ENCODE measurements at regions not wholly inside any gene's neighbourhood (a gene's known extent, or its start where the extent isn't known, plus 50 kb on each side); places are given as distances from the start of the nearest gene placed in this dataset.

- Mint-ChIP-seq H3K27ac (no peak overlapping the region), H3K4me1 (no peaks in the 10 kb centered on the region), H3K4me3 (no peak overlapping the region), H3K27me3 (no peaks in the 10 kb centered on the region), H3K9me3 (ENCODE audit: insufficient read depth) (peaks cover 3% of the 10 kb centered on the region)
- Histone ChIP-seq H3K4me3 (ENCODE audit: control extremely low read depth in 1 of 5, extremely low read depth in 1 of 5, insufficient read depth in 1 of 5, low read depth in 2 of 5, low read length in 4 of 5) (no peak overlapping the region), H3K4me2 (replicated peaks; ENCODE audit: low read depth, low read length, poor library complexity, severe bottlenecking) (no peak overlapping the region), H3K79me2 (ENCODE audit: control insufficient read depth, insufficient read depth, low read length) (no peaks in the 10 kb centered on the region), H2AFZ (ENCODE audit: insufficient read depth, low read depth, low read length, poor library complexity, severe bottlenecking) (no peak overlapping the region), H3K9me3 (ENCODE audit: control extremely low read depth in 1 of 3, control insufficient read depth in 2 of 3, insufficient read depth in 1 of 3, low read length in 2 of 3) (peaks cover 0 to 4% (median 0%) of the 10 kb centered on the region in 3 donors), H3K4me1 (ENCODE audit: control insufficient read depth in 2 of 2, insufficient read depth in 2 of 2, low read length in 2 of 2) (no peaks in the 10 kb centered on the region), H3K9ac (ENCODE audit: low read length) (no peak overlapping the region), H3K27ac (ENCODE audit: low read length in 2 of 2) (no peak overlapping the region), H3K36me3 (replicated peaks in 1 of 2; ENCODE audit: control extremely low read depth in 1 of 2, control insufficient read depth in 1 of 2, extremely low read depth in 1 of 2, insufficient read depth in 2 of 2, low read length in 1 of 2) (no peaks in the 10 kb centered on the region), H3K27me3 (replicated peaks in 1 of 4; ENCODE audit: control extremely low read depth in 1 of 4, control insufficient read depth in 3 of 4, insufficient read depth in 4 of 4, low read length in 3 of 4) (no peaks in the 10 kb centered on the region), H4K20me1 (ENCODE audit: control insufficient read depth, insufficient read depth, low read length, poor library complexity, severe bottlenecking) (no peaks in the 10 kb centered on the region)
- intact Hi-C loops (cut with micrococcal nuclease) = no loop called here
- no peak for TF ChIP-seq CTCF (IDR thresholded peaks at IDR 0.05)
- TF ChIP-seq EZH2 (IDR thresholded peaks at IDR 0.05; ENCODE audit: borderline replicate concordance, insufficient read depth, low read depth, low read length, poor library complexity, severe bottlenecking) = no peak
- ChIA-PET POLR2A (no interaction called here), CTCF (no interaction called here)
- WGBS (ENCODE audit: insufficient coverage) = 80% methylated on average over 1 of the region's 2 CpGs
- ATAC-seq (ENCODE audit: low read depth) = no peak
- DNase-seq = no peak
Observed at GRCh38 chr18:4842287-4842686, 354.8 kb downstream of the AKAIN1 start.

- Histone ChIP-seq H3K4me1 (ENCODE audit: control insufficient read depth in 2 of 2, insufficient read depth in 2 of 2, low read length in 2 of 2) (no peaks in the 10 kb centered on the region), H3K9me3 (ENCODE audit: control extremely low read depth in 1 of 3, control insufficient read depth in 2 of 3, insufficient read depth in 1 of 3, low read length in 2 of 3) (peaks cover 0 to 8% (median 0%) of the 10 kb centered on the region in 3 donors), H3K4me2 (replicated peaks; ENCODE audit: low read depth, low read length, poor library complexity, severe bottlenecking) (no peak overlapping the region), H4K20me1 (ENCODE audit: control insufficient read depth, insufficient read depth, low read length, poor library complexity, severe bottlenecking) (no peaks in the 10 kb centered on the region), H3K27me3 (replicated peaks in 1 of 4; ENCODE audit: control extremely low read depth in 1 of 4, control insufficient read depth in 3 of 4, insufficient read depth in 4 of 4, low read length in 3 of 4) (no peaks in the 10 kb centered on the region), H3K4me3 (ENCODE audit: control extremely low read depth in 1 of 5, extremely low read depth in 1 of 5, insufficient read depth in 1 of 5, low read depth in 2 of 5, low read length in 4 of 5) (no peak overlapping the region), H3K36me3 (replicated peaks in 1 of 2; ENCODE audit: control extremely low read depth in 1 of 2, control insufficient read depth in 1 of 2, extremely low read depth in 1 of 2, insufficient read depth in 2 of 2, low read length in 1 of 2) (no peaks in the 10 kb centered on the region), H3K9ac (ENCODE audit: low read length) (no peak overlapping the region), H3K27ac (ENCODE audit: low read length in 2 of 2) (no peak overlapping the region), H2AFZ (ENCODE audit: insufficient read depth, low read depth, low read length, poor library complexity, severe bottlenecking) (no peak overlapping the region), H3K79me2 (ENCODE audit: control insufficient read depth, insufficient read depth, low read length) (no peaks in the 10 kb centered on the region)
- H3K4me3 Mint-ChIP-seq = no peak overlapping the region
- no peak overlapping the region for H3K27ac Mint-ChIP-seq
- no peak for DNase-seq
- no peaks in the 10 kb centered on the region for H3K4me1 Mint-ChIP-seq
- POLR2A ChIA-PET = no interaction called here
- TF ChIP-seq CTCF (IDR thresholded peaks at IDR 0.05) = no peak
- no peak for TF ChIP-seq EZH2 (IDR thresholded peaks at IDR 0.05; ENCODE audit: borderline replicate concordance, insufficient read depth, low read depth, low read length, poor library complexity, severe bottlenecking)
- H3K9me3 Mint-ChIP-seq (ENCODE audit: insufficient read depth) = peaks cover 3% of the 10 kb centered on the region
- intact Hi-C loops (cut with micrococcal nuclease) = no loop called here
- H3K27me3 Mint-ChIP-seq = no peaks in the 10 kb centered on the region
- CTCF ChIA-PET = no interaction called here
- no peak for ATAC-seq (ENCODE audit: low read depth)
Observed at GRCh38 chr18:4839639-4840038, 357.4 kb downstream of the AKAIN1 start.

Data from B cell (primary cell).